Activated T-helper 2 cell treated with anti-CD3 and anti-CD28 coated beads, Interferon-gamma antibody, Interleukin-2, Interleukin-4, amounts not matched to agents 10 μg/mL and 5 μg/mL and 100 μg/mL, durations not matched to agents 14 hours and 24 hours and 36 hours (primary cell): ENCODE measurements at regions not wholly inside any gene's neighbourhood (a gene's known extent, or its start where the extent isn't known, plus 50 kb on each side); places are given as distances from the start of the nearest gene placed in this dataset.
"Not testable (repeated sequence)": the region's sequence is repeated elsewhere in the genome, so short reads cannot be mapped to it uniquely, and the experiment has no call there.

Source experiments
- DNase-seq: peaks from one replicate; pipeline ENCODE4 v3.0.0; 2021; ENCODE audit warnings: low spot score
- H3K27ac Mint-ChIP-seq: one replicate; pipeline ENCODE4 v1.8.0; 2021; ENCODE audit warnings: mixed read lengths
- H3K27me3 Mint-ChIP-seq: one replicate; pipeline ENCODE4 v1.8.0; 2021; ENCODE audit warnings: low read depth, mixed read lengths
- H3K36me3 Mint-ChIP-seq: one replicate; pipeline ENCODE4 v1.8.0; 2021; ENCODE audit warnings: low read depth, mixed read lengths
- H3K4me1 Mint-ChIP-seq: one replicate; pipeline ENCODE4 v1.8.0; 2021; ENCODE audit warnings: low read depth, mixed read lengths
- H3K4me3 Mint-ChIP-seq: one replicate; pipeline ENCODE4 v1.8.0; 2021; ENCODE audit warnings: low read depth, mild to moderate bottlenecking, moderate library complexity, mixed read lengths
- H3K9me3 Mint-ChIP-seq: one replicate; pipeline ENCODE4 v1.8.0; 2021; ENCODE audit warnings: mixed read lengths
- intact Hi-C: fragments of 100-400 bp; cut with micrococcal nuclease; formaldehyde crosslinking; loops from one replicate; pipeline ENCODE4 v1.15.1; 2023

GRCh38 chr1:245102149-245102548 lies 52.6 kb upstream of the KIF26B start:
- H3K27me3 Mint-ChIP-seq: not testable (repeated sequence)

GRCh38 chr1:245099401-245099800 lies 55.4 kb upstream of the KIF26B start:
- no peaks in the 10 kb centered on the region for H3K9me3 Mint-ChIP-seq
- no peaks in the 10 kb centered on the region for H3K27me3 Mint-ChIP-seq
- intact Hi-C loops: no loop called here
- H3K27ac Mint-ChIP-seq: no peak overlapping the region
- no peak for DNase-seq
- no peaks in the 10 kb centered on the region for H3K4me1 Mint-ChIP-seq
- H3K4me3 Mint-ChIP-seq: no peak overlapping the region
- no peaks in the 10 kb centered on the region for H3K36me3 Mint-ChIP-seq

More at GRCh38 chr1:245102149-245102548, 52.6 kb upstream of the KIF26B start:
- H3K4me3 Mint-ChIP-seq, H3K9me3 Mint-ChIP-seq, H3K4me1 Mint-ChIP-seq, H3K27ac Mint-ChIP-seq, intact Hi-C loops, H3K36me3 Mint-ChIP-seq, DNase-seq: not testable (repeated sequence)

- intact Hi-C loops: no loop called here
- H3K4me3 Mint-ChIP-seq: no peak overlapping the region
Observed at GRCh38 chr1:245098924-245099323, 55.9 kb upstream of the KIF26B start.

GRCh38 chr1:245096311-245097066 lies 58.3 kb upstream of the KIF26B start:
- Mint-ChIP-seq H3K27me3 (no peaks in the 10 kb centered on the region), H3K9me3 (no peaks in the 10 kb centered on the region), H3K4me1 (no peaks in the 10 kb centered on the region), H3K4me3 (no peak overlapping the region), H3K36me3 (no peaks in the 10 kb centered on the region), H3K27ac (no peak overlapping the region)
- DNase-seq: no peak
- intact Hi-C loops: no loop called here

More at GRCh38 chr1:245098924-245099323, 55.9 kb upstream of the KIF26B start:
- H3K27me3 Mint-ChIP-seq: no peaks in the 10 kb centered on the region
- H3K9me3 Mint-ChIP-seq: no peaks in the 10 kb centered on the region
- DNase-seq: no peak
- no peak overlapping the region for H3K27ac Mint-ChIP-seq
- H3K36me3 Mint-ChIP-seq: no peaks in the 10 kb centered on the region
- no peaks in the 10 kb centered on the region for H3K4me1 Mint-ChIP-seq

- no peak for DNase-seq
- Mint-ChIP-seq H3K4me1 (no peaks in the 10 kb centered on the region), H3K36me3 (no peaks in the 10 kb centered on the region), H3K4me3 (no peak overlapping the region), H3K9me3 (no peaks in the 10 kb centered on the region), H3K27ac (no peak overlapping the region), H3K27me3 (no peaks in the 10 kb centered on the region)
- intact Hi-C loops: no loop called here
Observed at GRCh38 chr1:245095903-245096302, 58.9 kb upstream of the KIF26B start.

GRCh38 chr1:245094954-245095353 lies 59.8 kb upstream of the KIF26B start:
- no peak overlapping the region for H3K27ac Mint-ChIP-seq
- H3K27me3 Mint-ChIP-seq: no peaks in the 10 kb centered on the region
- intact Hi-C loops: no loop called here
- DNase-seq: no peak
- H3K4me1 Mint-ChIP-seq: no peaks in the 10 kb centered on the region
- H3K4me3 Mint-ChIP-seq: no peak overlapping the region
- no peaks in the 10 kb centered on the region for H3K36me3 Mint-ChIP-seq
- H3K9me3 Mint-ChIP-seq: no peaks in the 10 kb centered on the region

- H3K36me3 Mint-ChIP-seq: no peaks in the 10 kb centered on the region
- no peaks in the 10 kb centered on the region for H3K9me3 Mint-ChIP-seq
- no peaks in the 10 kb centered on the region for H3K27me3 Mint-ChIP-seq
- H3K4me3 Mint-ChIP-seq: no peak overlapping the region
- no peaks in the 10 kb centered on the region for H3K4me1 Mint-ChIP-seq
- DNase-seq: no peak
- intact Hi-C loops: no loop called here
- no peak overlapping the region for H3K27ac Mint-ChIP-seq
Observed at GRCh38 chr1:245094092-245094491, 60.7 kb upstream of the KIF26B start.

GRCh38 chr1:245092638-245092976 lies 62.2 kb upstream of the KIF26B start:
- intact Hi-C loops: no loop called here
- H3K36me3 Mint-ChIP-seq: no peaks in the 10 kb centered on the region
- H3K27ac Mint-ChIP-seq: no peak overlapping the region

GRCh38 chr1:245091818-245092637 lies 62.8 kb upstream of the KIF26B start:
- intact Hi-C loops: no loop called here
- DNase-seq: no peak
- Mint-ChIP-seq H3K4me1 (no peaks in the 10 kb centered on the region), H3K4me3 (no peak overlapping the region), H3K27me3 (no peaks in the 10 kb centered on the region), H3K36me3 (no peaks in the 10 kb centered on the region), H3K9me3 (no peaks in the 10 kb centered on the region), H3K27ac (no peak overlapping the region)

More at GRCh38 chr1:245092638-245092976, 62.2 kb upstream of the KIF26B start:
- Mint-ChIP-seq H3K27me3 (no peaks in the 10 kb centered on the region), H3K4me3 (no peak overlapping the region), H3K4me1 (no peaks in the 10 kb centered on the region), H3K9me3 (no peaks in the 10 kb centered on the region)
- no peak for DNase-seq

GRCh38 chr1:245091171-245091621 lies 63.6 kb upstream of the KIF26B start:
- Mint-ChIP-seq H3K36me3 (no peaks in the 10 kb centered on the region), H3K4me3 (no peak overlapping the region), H3K27me3 (no peaks in the 10 kb centered on the region), H3K9me3 (no peaks in the 10 kb centered on the region), H3K4me1 (no peaks in the 10 kb centered on the region), H3K27ac (no peak overlapping the region)
- intact Hi-C loops: no loop called here
- no peak for DNase-seq

- Mint-ChIP-seq H3K36me3 (no peaks in the 10 kb centered on the region), H3K27me3 (no peaks in the 10 kb centered on the region), H3K4me3 (no peak overlapping the region), H3K27ac (no peak overlapping the region), H3K9me3 (no peaks in the 10 kb centered on the region), H3K4me1 (peaks cover 4% of the 10 kb centered on the region)
- DNase-seq: no peak
- intact Hi-C loops: no loop called here
Observed at GRCh38 chr1:245090491-245091090, 64.2 kb upstream of the KIF26B start.

GRCh38 chr1:245087723-245088122 lies 67.1 kb upstream of the KIF26B start:
- Mint-ChIP-seq H3K36me3 (no peaks in the 10 kb centered on the region), H3K27ac (no peak overlapping the region), H3K27me3 (no peaks in the 10 kb centered on the region), H3K9me3 (no peaks in the 10 kb centered on the region), H3K4me1 (peaks cover 8% of the 10 kb centered on the region), H3K4me3 (no peak overlapping the region)
- intact Hi-C loops: no loop called here
- no peak for DNase-seq

- no peak overlapping the region for H3K27ac Mint-ChIP-seq
- no peak for DNase-seq
- no peak overlapping the region for H3K4me3 Mint-ChIP-seq
- peaks cover 8% of the 10 kb centered on the region for H3K4me1 Mint-ChIP-seq
- intact Hi-C loops: no loop called here
- H3K36me3 Mint-ChIP-seq: no peaks in the 10 kb centered on the region
- H3K9me3 Mint-ChIP-seq: no peaks in the 10 kb centered on the region
- H3K27me3 Mint-ChIP-seq: no peaks in the 10 kb centered on the region
Observed at GRCh38 chr1:245086389-245086969, 68.3 kb upstream of the KIF26B start.
